HG02852 (cell line): ENCODE measurements at regions not wholly inside any gene's neighbourhood (a gene's known extent, or its start where the extent isn't known, plus 50 kb on each side); places are given as distances from the start of the nearest gene placed in this dataset.

ENCODE experiments used
- ATAC-seq: cut with Tn5 transposase; IDR thresholded peaks from one replicate; pipeline ENCODE4 v1.9.1; 2021; ENCODE audit warnings: mild to moderate bottlenecking, moderate library complexity; ENCODE audit not compliant: unreplicated experiment

GRCh38 chr2:65662654-65663432, 230.4 kb upstream of the SPRED2 start:
- no peak for ATAC-seq

GRCh38 chr2:65661980-65662653, 229.7 kb upstream of the SPRED2 start:
- no peak for ATAC-seq

GRCh38 chr2:65660340-65660739, 227.9 kb upstream of the SPRED2 start:
- ATAC-seq: no peak

- no peak for ATAC-seq
These were observed 226.5 kb upstream of the SPRED2 start for GRCh38 chr2:65658881-65659280.

GRCh38 chr2:65658266-65658665, 225.9 kb upstream of the SPRED2 start:
- ATAC-seq: no peak

- ATAC-seq: no peak
These were observed 223.8 kb upstream of the SPRED2 start for GRCh38 chr2:65656160-65656718.

- ATAC-seq: no peak
These were observed 222.6 kb upstream of the SPRED2 start for GRCh38 chr2:65655000-65655399.

GRCh38 chr2:65654496-65654895, 222.1 kb upstream of the SPRED2 start:
- ATAC-seq: no peak

GRCh38 chr2:65652066-65652465, 219.7 kb upstream of the SPRED2 start:
- no peak for ATAC-seq

GRCh38 chr2:65649811-65650589, 217.6 kb upstream of the SPRED2 start:
- no peak for ATAC-seq

- ATAC-seq: no peak
These were observed 214.9 kb upstream of the SPRED2 start for GRCh38 chr2:65647249-65647842.

GRCh38 chr2:65640793-65641103, 208.3 kb upstream of the SPRED2 start:
- ATAC-seq: no peak

GRCh38 chr2:65639156-65639864, 206.9 kb upstream of the SPRED2 start:
- ATAC-seq: no peak

- ATAC-seq: no peak
These were observed 206.0 kb upstream of the SPRED2 start for GRCh38 chr2:65638443-65638842.

GRCh38 chr2:65636813-65637483, 204.5 kb upstream of the SPRED2 start:
- no peak for ATAC-seq

GRCh38 chr2:65636024-65636423, 203.6 kb upstream of the SPRED2 start:
- ATAC-seq: no peak

- no peak for ATAC-seq
These were observed 201.9 kb upstream of the SPRED2 start for GRCh38 chr2:65634304-65634703.

- ATAC-seq: no peak
These were observed 198.2 kb upstream of the SPRED2 start for GRCh38 chr2:65630643-65631042.

- no peak for ATAC-seq
These were observed 195.8 kb upstream of the SPRED2 start for GRCh38 chr2:65628156-65628555.

GRCh38 chr2:65626831-65627230, 194.4 kb upstream of the SPRED2 start:
- no peak for ATAC-seq
